Fibroblast of lung (primary cell): ENCODE measurements at regions not wholly inside any gene's neighbourhood (a gene's known extent, or its start where the extent isn't known, plus 50 kb on each side); places are given as distances from the start of the nearest gene placed in this dataset.

Experiments used
- EZH2 ChIP-seq: IDR thresholded peaks from 2 replicates; pipeline ENCODE4 v1.5.1; 2012; ENCODE audit warnings: low read length, control low read depth, mild to moderate bottlenecking; ENCODE audit errors: missing control alignments
- TF ChIP-seq, protein P1 (sequence below), 2 donors: IDR thresholded peaks in 1 of 2; conservative IDR thresholded peaks in 1 of 2; 1 replicate in 1 of 2; 2 replicates in 1 of 2; pipeline ENCODE4 v1.5.1; 2011 to 2012; ENCODE audit warnings: low read length in 2 of 2, control low read depth in 1 of 2, inconsistent platforms in 1 of 2, low read depth in 1 of 2, mild to moderate bottlenecking in 1 of 2

DNA sequence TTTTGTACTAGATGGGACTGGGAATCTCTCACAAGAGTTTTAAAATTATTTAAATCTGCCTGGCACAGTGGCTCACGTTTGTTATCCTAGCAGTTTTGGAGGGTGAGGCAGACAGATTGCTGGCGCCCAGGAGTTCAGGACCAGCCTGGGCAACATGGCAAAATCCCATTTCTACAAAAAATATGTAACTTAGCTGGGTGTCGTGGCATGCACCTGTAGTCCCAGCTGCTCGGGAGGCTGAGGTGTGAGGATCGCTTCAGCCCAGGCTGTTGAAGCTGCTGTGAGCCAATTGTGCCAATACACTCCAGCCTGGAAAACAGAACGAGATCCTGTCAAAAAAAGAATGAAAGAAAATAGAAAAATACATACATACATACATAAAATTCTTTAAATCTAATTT, 685.7 kb upstream of the PIK3C3 start:
- TF ChIP-seq, protein P1, sequence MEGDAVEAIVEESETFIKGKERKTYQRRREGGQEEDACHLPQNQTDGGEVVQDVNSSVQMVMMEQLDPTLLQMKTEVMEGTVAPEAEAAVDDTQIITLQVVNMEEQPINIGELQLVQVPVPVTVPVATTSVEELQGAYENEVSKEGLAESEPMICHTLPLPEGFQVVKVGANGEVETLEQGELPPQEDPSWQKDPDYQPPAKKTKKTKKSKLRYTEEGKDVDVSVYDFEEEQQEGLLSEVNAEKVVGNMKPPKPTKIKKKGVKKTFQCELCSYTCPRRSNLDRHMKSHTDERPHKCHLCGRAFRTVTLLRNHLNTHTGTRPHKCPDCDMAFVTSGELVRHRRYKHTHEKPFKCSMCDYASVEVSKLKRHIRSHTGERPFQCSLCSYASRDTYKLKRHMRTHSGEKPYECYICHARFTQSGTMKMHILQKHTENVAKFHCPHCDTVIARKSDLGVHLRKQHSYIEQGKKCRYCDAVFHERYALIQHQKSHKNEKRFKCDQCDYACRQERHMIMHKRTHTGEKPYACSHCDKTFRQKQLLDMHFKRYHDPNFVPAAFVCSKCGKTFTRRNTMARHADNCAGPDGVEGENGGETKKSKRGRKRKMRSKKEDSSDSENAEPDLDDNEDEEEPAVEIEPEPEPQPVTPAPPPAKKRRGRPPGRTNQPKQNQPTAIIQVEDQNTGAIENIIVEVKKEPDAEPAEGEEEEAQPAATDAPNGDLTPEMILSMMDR (conservative IDR thresholded peaks at IDR 0.05 in 1 of 2, IDR thresholded peaks at IDR 0.05 in 1 of 2; ENCODE audit: low read depth in 1 of 2, low read length in 2 of 2), result no peak
- no peak for TF ChIP-seq EZH2
